Heart right ventricle (tissue), 16 donors: ENCODE measurements at regions not wholly inside any gene's neighbourhood (a gene's known extent, or its start where the extent isn't known, plus 50 kb on each side); places are given as distances from the start of the nearest gene placed in this dataset.

Experiments
- ATAC-seq, 8 donors: fragments of 200-7000 bp; cut with Tn5 transposase; one replicate each; pipeline ENCODE4 v1.9.1; 2020; ENCODE audit warnings: mild to moderate bottlenecking in 8 of 8, moderate library complexity in 8 of 8, moderate number of reproducible peaks in 1 of 8
- DNase-seq, 2 donors: peaks; one replicate each; pipeline ENCODE4 v3.0.0-alpha.2; 2020
- H3K27ac ChIP-seq, 10 donors: fragments of 200-600 bp; sonication (generic) in 2 of 10; one replicate each; pipeline versions ENCODE4 v1.5.0 to v1.8.0; 2020 to 2022; ENCODE audit warnings: mild to moderate bottlenecking in 3 of 10
- H3K27me3 ChIP-seq, 7 donors: fragments of 200-600 bp; one replicate each; pipeline ENCODE4 v1.8.0; 2021 to 2022; ENCODE audit warnings: mild to moderate bottlenecking in 2 of 7
- H3K36me3 ChIP-seq, 9 donors: fragments of 200-600 bp; sonication (generic) in 1 of 9; one replicate each; pipeline versions ENCODE4 v1.5.0 to v1.8.0; 2020 to 2022; ENCODE audit warnings: mild to moderate bottlenecking in 2 of 9
- H3K4me1 ChIP-seq, 9 donors: fragments of 200-600 bp; sonication (generic) in 1 of 9; one replicate each; pipeline versions ENCODE4 v1.5.0 to v1.8.0; 2020 to 2022; ENCODE audit warnings: mild to moderate bottlenecking in 4 of 9
- H3K4me3 ChIP-seq, 10 donors: fragments of 200-600 bp; sonication (generic) in 2 of 10; one replicate each; pipeline versions ENCODE4 v1.5.0 to v1.8.0; 2020 to 2022; ENCODE audit warnings: mild to moderate bottlenecking in 7 of 10, moderate library complexity in 2 of 10
- H3K9me3 ChIP-seq, 11 donors: fragments of 200-600 bp in 10 of 11; sonication (generic) in 2 of 11; one replicate each; pipeline versions ENCODE4 v1.5.0 to v1.8.0; 2013 to 2022; ENCODE audit warnings: mild to moderate bottlenecking in 2 of 11, control low read depth in 1 of 11, moderate library complexity in 1 of 11
- CTCF ChIP-seq, 9 donors: fragments of 200-600 bp; sonication (generic) in 2 of 9; IDR thresholded peaks; one replicate each; pipeline versions ENCODE4 v1.5.0 to v1.8.0; 2021 to 2022; ENCODE audit warnings: antibody characterized with exemption in 9 of 9, mild to moderate bottlenecking in 5 of 9, moderate library complexity in 1 of 9
- WGBS, 2 donors: extraction: QIAGEN DNeasy Blood & Tissue Kit; methylation state at CpG; one replicate each; pipeline ENCODE4 v1.1.7; 2013; ENCODE audit warnings: inconsistent platforms in 1 of 2; 5-methylcytosine and 5-hydroxymethylcytosine counted together
- intact Hi-C, 10 donors: fragments of 100-400 bp; cut with DNase I; formaldehyde crosslinking; loops; one replicate each; pipeline versions ENCODE4 v1.11.1 to v1.14.2; 2022
- donor health status: Arrhythmogenic right ventricular cardiomyopathy.
- donor health status: ischemic (EF 13 %, LVEDD 7.1; RV severe dilation, severe dysfunction).
- donor health status: healthy with polysubstance abuse.
- donor health status: DM: no; HTN: yes; CAD: no.
- donor health status: DM: no; HTN: no; CAD: no.
- donor health status: ischemic (EF 25% LVEDD 6.9; RV normal size, moderate dysfunction).
- donor health status: ischemic (EF 25% LVEDD 5.7; RV mildly dilated, moderate dysfunction).
- donor health status: healthy.
- donor health status: DM: yes; HTN: yes; CAD: no.
- donor health status: Ischemic cardiomyopathy.
- donor health status: ischemic (EF 35%, LVEDD 5.7; RV mildly dilated, moderate dysfunction).
- donor health status: nonischemic (EF 11% LVEDD 7.7; RV severe dilation, severe dysfunction).
- donor health status: DM: yes; HTN: yes; CAD: no.
- donor health status: PGD.
- donor health status: ischemic (EF 29% LVEDD 5.4; RV normal size, mild dysfunction).
- donor health status: nonischemic (EF 23%, LVEDD 6.1; RV moderate dilation, normal function).

DNA sequence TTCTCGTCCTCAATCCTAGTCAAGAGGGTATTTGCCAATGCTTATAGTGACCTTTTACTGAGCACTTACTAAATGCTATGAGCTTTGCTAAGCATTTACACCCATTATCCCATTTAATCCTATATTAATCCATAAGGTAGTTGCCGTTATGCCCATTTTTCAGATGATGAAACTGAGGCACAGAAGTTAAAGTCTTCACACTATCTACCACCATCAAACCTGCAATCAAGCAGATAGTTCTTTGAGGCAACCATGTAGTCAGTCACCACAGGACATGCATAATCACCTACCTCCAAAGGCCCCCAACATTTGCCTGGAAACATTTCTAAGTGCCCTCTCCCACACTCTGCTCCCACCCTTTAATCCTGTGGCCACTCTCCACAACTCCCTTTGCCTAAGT is 149.6 kb downstream of the LY86 start:
- H3K36me3 ChIP-seq: no peaks in the 10 kb centered on the region
- peak overlapping the region in 6 of 10 donors; percentile 4 to 59 (median 49) for H3K4me3 ChIP-seq
- no peak for ATAC-seq
- H3K4me1 ChIP-seq: peaks cover 0 to 74% (median 13%) of the 10 kb centered on the region in 9 donors
- DNase-seq: no peak
- peak overlapping the region; percentile 26 to 88 (median 78) for H3K27ac ChIP-seq
- intact Hi-C loops: loop anchor here in 4 of 10 donors (5.0 to 10.0 kb wide), 5 partner anchors 89 to 484 kb away; no protein-coding TSS in a partner anchor
- H3K27me3 ChIP-seq: no peaks in the 10 kb centered on the region
- no peak for TF ChIP-seq CTCF (IDR thresholded peaks at IDR 0.05)
- H3K9me3 ChIP-seq: no peaks in the 10 kb centered on the region
- 75 to 84% methylated on average over 2 of the region's 2 CpGs for WGBS, 2 donors

DNA sequence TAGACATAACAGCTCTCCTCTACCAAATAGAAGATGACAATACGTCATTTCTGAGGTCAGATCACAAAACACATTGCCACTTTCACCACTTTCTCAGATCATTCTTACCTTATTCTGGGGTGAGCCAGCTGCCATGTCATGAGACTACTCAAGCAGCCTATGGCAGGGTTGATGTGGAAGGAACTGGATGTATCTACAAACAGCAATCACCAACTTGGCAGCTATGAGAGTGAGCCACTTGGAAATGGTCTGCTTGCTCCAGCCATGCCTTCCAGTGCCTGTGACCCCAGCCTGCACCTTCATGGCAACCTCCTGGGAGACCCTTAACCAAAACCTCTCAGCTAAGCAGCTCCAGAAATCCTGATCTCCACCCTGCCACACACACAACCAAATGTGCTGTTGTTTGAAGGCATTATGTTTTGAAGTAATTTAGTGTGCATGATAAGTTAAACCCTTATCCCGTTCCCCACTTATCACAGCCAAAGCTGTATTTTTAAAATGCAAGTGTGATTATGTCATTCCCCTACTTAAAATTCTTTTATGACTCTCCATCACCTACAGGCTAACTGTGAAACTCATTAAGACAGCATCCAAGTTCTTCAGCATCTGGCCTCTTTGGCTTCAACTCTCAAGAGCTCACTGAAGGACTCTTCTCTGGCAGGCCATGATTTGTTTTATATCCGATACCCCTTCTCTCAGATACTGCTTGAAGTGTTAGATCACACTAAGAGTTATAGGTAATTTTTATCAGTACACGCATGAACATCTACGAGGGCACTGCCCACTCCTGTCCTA is 150.6 kb downstream of the LY86 start:
- H3K4me1 ChIP-seq: peaks cover 0 to 66% (median 13%) of the 10 kb centered on the region in 9 donors
- ATAC-seq: peak in 7 of 8 donors; percentile 11 to 67 (median 45)
- intact Hi-C loops: loop anchor here in 4 of 10 donors (5.0 to 10.0 kb wide), 5 partner anchors 88 to 483 kb away; no protein-coding TSS in a partner anchor

GRCh38 chr6:6740595-6740994 is 152.1 kb downstream of the LY86 start:
- no peak overlapping the region for H3K4me3 ChIP-seq
- ATAC-seq: no peak
- WGBS, 2 donors: 90 to 95% methylated on average over 7 of the region's 7 CpGs
- no peaks in the 10 kb centered on the region for H3K27me3 ChIP-seq
- DNase-seq: no peak
- no peak for TF ChIP-seq CTCF (IDR thresholded peaks at IDR 0.05)
- intact Hi-C loops: loop anchor here in 1 of 10 donors (10.0 kb wide), 1 partner anchor 154 kb away; no protein-coding TSS in a partner anchor
- no peaks in the 10 kb centered on the region for H3K36me3 ChIP-seq
- H3K27ac ChIP-seq: peak overlapping the region in 8 of 10 donors; percentile 24 to 86 (median 74)
- peaks cover 0 to 54% (median 10%) of the 10 kb centered on the region in 9 donors for H3K4me1 ChIP-seq
- H3K9me3 ChIP-seq: no peaks in the 10 kb centered on the region

More for the DNA sequence above, 150.6 kb downstream of the LY86 start:
- no peaks in the 10 kb centered on the region for H3K36me3 ChIP-seq
- DNase-seq: no peak
- peak overlapping the region in 9 of 10 donors; percentile 70 to 88 (median 80) for H3K27ac ChIP-seq
- H3K27me3 ChIP-seq: no peaks in the 10 kb centered on the region
- H3K4me3 ChIP-seq: peak overlapping the region in 3 of 10 donors; percentile 49 to 59 (median 51)
- TF ChIP-seq CTCF (IDR thresholded peaks at IDR 0.05): no peak
- 32 to 50% methylated on average over 5 of the region's 5 CpGs for WGBS, 2 donors
- no peaks in the 10 kb centered on the region for H3K9me3 ChIP-seq

GRCh38 chr6:6741264-6741663 is 152.7 kb downstream of the LY86 start:
- Histone ChIP-seq H3K27me3 (no peaks in the 10 kb centered on the region), H3K27ac (peak overlapping the region in 7 of 10 donors; percentile 49 to 86 (median 75)), H3K36me3 (no peaks in the 10 kb centered on the region), H3K4me1 (peaks cover 0 to 52% (median 14%) of the 10 kb centered on the region in 9 donors), H3K4me3 (no peak overlapping the region), H3K9me3 (no peaks in the 10 kb centered on the region)
- WGBS, 2 donors: 51 to 57% methylated on average over 4 of the region's 4 CpGs
- ATAC-seq: peak in 2 of 8 donors; percentile 26 to 37
- TF ChIP-seq CTCF (IDR thresholded peaks at IDR 0.05): peak in 1 of 9 donors; percentile 20
- intact Hi-C loops: loop anchor here in 1 of 10 donors (10.0 kb wide), 1 partner anchor 154 kb away; no protein-coding TSS in a partner anchor
- DNase-seq: no peak
